MCF 10A (cell line): ENCODE measurements at regions not wholly inside any gene's neighbourhood (a gene's known extent, or its start where the extent isn't known, plus 50 kb on each side); places are given as distances from the start of the nearest gene placed in this dataset.
"Not testable (repeated sequence)": the region's sequence is repeated elsewhere in the genome, so short reads cannot be mapped to it uniquely, and the experiment has no call there.

Experiments used
- BruUV-seq: library from RNA; stranded (reverse); fragments of 400-500 nt; replicated peaks from 2 replicates; lab custom pipeline; 2021; lab: Mats Ljungman, UMichigan
- CTCF ChIA-PET: fragments of 300-600 bp; sonication (Branson Sonifier 250); formaldehyde crosslinking; extraction: SDS; loops from one replicate; lab custom pipeline; 2021; ENCODE audit warnings: antibody characterized with exemption, inconsistent platforms; lab: Yijun Ruan, JAX
- POLR2A ChIA-PET: fragments of 300-600, 350-650 bp; sonication (Branson Sonifier 250); formaldehyde crosslinking; extraction: SDS; loops from one replicate; lab custom pipeline; 2020; ENCODE audit warnings: antibody characterized with exemption, inconsistent platforms; lab: Yijun Ruan, JAX
- DNase-seq: peaks from one replicate; pipeline ENCODE4 v3.0.0-alpha.2; 2018; ENCODE audit not compliant: unreplicated experiment
- H3K27ac Mint-ChIP-seq: one replicate; pipeline ENCODE4 v1.8.0; 2022; ENCODE audit warnings: mild to moderate bottlenecking, low read depth, mixed read lengths; ENCODE audit not compliant: unreplicated experiment
- H3K27me3 Mint-ChIP-seq: one replicate; pipeline ENCODE4 v1.8.0; 2022; ENCODE audit warnings: mixed read lengths; ENCODE audit not compliant: insufficient read depth, unreplicated experiment
- H3K36me3 Mint-ChIP-seq: one replicate; pipeline ENCODE4 v1.8.0; 2022; ENCODE audit warnings: mild to moderate bottlenecking, moderate library complexity, mixed read lengths; ENCODE audit not compliant: insufficient read depth, unreplicated experiment
- H3K4me1 Mint-ChIP-seq: one replicate; pipeline ENCODE4 v1.8.0; 2022; ENCODE audit warnings: mixed read lengths; ENCODE audit not compliant: insufficient read depth, unreplicated experiment
- H3K4me3 Mint-ChIP-seq: one replicate; pipeline ENCODE4 v1.8.0; 2022; ENCODE audit warnings: mild to moderate bottlenecking, moderate library complexity, mixed read lengths; ENCODE audit not compliant: unreplicated experiment
- H3K9me3 Mint-ChIP-seq: one replicate; pipeline ENCODE4 v1.8.0; 2022; ENCODE audit warnings: mixed read lengths; ENCODE audit not compliant: unreplicated experiment
- CTCF ChIP-seq: fragments of 200-600 bp; IDR thresholded peaks from one replicate; pipeline ENCODE4 v1.8.0; 2022; ENCODE audit warnings: antibody characterized with exemption, mild to moderate bottlenecking; ENCODE audit not compliant: unreplicated experiment
- intact Hi-C: fragments of 100-400 bp; cut with micrococcal nuclease; formaldehyde crosslinking; loops from 2 replicates; pipeline ENCODE4 v1.14.1; 2022

GRCh38 chr13:22893204-22893603 is 287.6 kb upstream of the SGCG start:
- no peak overlapping the region for H3K27ac Mint-ChIP-seq
- intact Hi-C loops = no loop called here
- no peak for DNase-seq
- H3K9me3 Mint-ChIP-seq = no peaks in the 10 kb centered on the region
- POLR2A ChIA-PET = no interaction called here
- no peaks in the 10 kb centered on the region for H3K36me3 Mint-ChIP-seq
- CTCF ChIA-PET = no interaction called here
- TF ChIP-seq CTCF = no peak
- peaks cover 5% of the 10 kb centered on the region for H3K4me1 Mint-ChIP-seq
- no peak overlapping the region for H3K4me3 Mint-ChIP-seq
- H3K27me3 Mint-ChIP-seq = no peaks in the 10 kb centered on the region
- no TSS peak for BruUV-seq

- intact Hi-C loops = no loop called here
- Mint-ChIP-seq H3K27me3 (no peaks in the 10 kb centered on the region), H3K4me3 (no peak overlapping the region), H3K36me3 (no peaks in the 10 kb centered on the region), H3K27ac (no peak overlapping the region), H3K4me1 (peaks cover 5% of the 10 kb centered on the region), H3K9me3 (no peaks in the 10 kb centered on the region)
- no peak for TF ChIP-seq CTCF
- DNase-seq = no peak
- no TSS peak for BruUV-seq
- ChIA-PET POLR2A (no interaction called here), CTCF (no interaction called here)
Measured at GRCh38 chr13:22893777-22894176, 287.0 kb upstream of the SGCG start.

- no peak for DNase-seq
- no peak overlapping the region for H3K27ac Mint-ChIP-seq
- no peak overlapping the region for H3K4me3 Mint-ChIP-seq
- ChIA-PET CTCF (interaction anchor here (0.6 kb wide), 1 partner anchor 968 kb away, joined by 4 read pairs; no protein-coding TSS in a partner anchor), POLR2A (interaction anchor here (0.6 kb wide), 1 partner anchor 291 kb away, joined by 3 read pairs; no protein-coding TSS in a partner anchor)
- H3K36me3 Mint-ChIP-seq = no peaks in the 10 kb centered on the region
- no TSS peak for BruUV-seq
- intact Hi-C loops = no loop called here
- TF ChIP-seq CTCF = no peak
- no peaks in the 10 kb centered on the region for H3K9me3 Mint-ChIP-seq
- peaks cover 5% of the 10 kb centered on the region for H3K4me1 Mint-ChIP-seq
- H3K27me3 Mint-ChIP-seq = no peaks in the 10 kb centered on the region
Measured at GRCh38 chr13:22897571-22898314, 283.0 kb upstream of the SGCG start.

GRCh38 chr13:22900416-22900951 is 280.3 kb upstream of the SGCG start:
- POLR2A ChIA-PET, H3K4me3 Mint-ChIP-seq, CTCF ChIA-PET, H3K4me1 Mint-ChIP-seq, BruUV-seq, H3K27me3 Mint-ChIP-seq, H3K36me3 Mint-ChIP-seq, H3K9me3 Mint-ChIP-seq, H3K27ac Mint-ChIP-seq, DNase-seq, intact Hi-C loops: not testable (repeated sequence)
